SK-N-SH treated with all-trans-retinoic acid at 6 μM for 48 hours (cell line): ENCODE measurements at regions not wholly inside any gene's neighbourhood (a gene's known extent, or its start where the extent isn't known, plus 50 kb on each side); places are given as distances from the start of the nearest gene placed in this dataset.

Experiments used
- ATAC-seq: fragments of 200-7000 bp; cut with Tn5 transposase; 3 replicates; pipeline ENCODE4 v1.9.1; 2020; ENCODE audit warnings: mild to moderate bottlenecking, moderate library complexity
- ARNTL ChIP-seq: fragments of 450-650 bp; formaldehyde crosslinking; IDR thresholded peaks from 2 replicates; pipeline ENCODE4 v1.5.0; 2020; ENCODE audit warnings: low read depth, mild to moderate bottlenecking, moderate library complexity, borderline replicate concordance
- BACH2 ChIP-seq: fragments of 250-450 bp; sonication (Bioruptor Pico); IDR thresholded peaks from 2 replicates; pipeline ENCODE4 v1.9.0; 2021; ENCODE audit warnings: mild to moderate bottlenecking, borderline replicate concordance
- CSDC2 ChIP-seq: fragments of 250-450 bp; sonication (Bioruptor Pico); IDR thresholded peaks from 2 replicates; pipeline ENCODE4 v1.5.0; 2020; ENCODE audit warnings: mild to moderate bottlenecking, moderate library complexity
- ESRRG ChIP-seq: fragments of 250-450 bp; sonication (Bioruptor Pico); IDR thresholded peaks from 2 replicates; pipeline ENCODE4 v1.6.1; 2021; ENCODE audit warnings: mild to moderate bottlenecking
- GLIS3 ChIP-seq: fragments of 250-450 bp; sonication (Bioruptor Pico); IDR thresholded peaks from 2 replicates; pipeline ENCODE4 v1.5.0; 2020; ENCODE audit warnings: mild to moderate bottlenecking, moderate library complexity
- ISL1 ChIP-seq: fragments of 250-450 bp; sonication (Bioruptor Pico); IDR thresholded peaks from 2 replicates; pipeline ENCODE4 v2.1.2; 2022; ENCODE audit warnings: mild to moderate bottlenecking, moderate library complexity
- OSR1 ChIP-seq: fragments of 250-450 bp; sonication (Bioruptor Pico); IDR thresholded peaks from 2 replicates; pipeline ENCODE4 v1.8.0; 2022; ENCODE audit warnings: moderate library complexity, mild to moderate bottlenecking, inconsistent platforms
- PATZ1 ChIP-seq: fragments of 250-450 bp; sonication (Bioruptor Pico); IDR thresholded peaks from 2 replicates; pipeline ENCODE4 v1.8.0; 2020; ENCODE audit warnings: mild to moderate bottlenecking, moderate library complexity, borderline replicate concordance
- PPARA ChIP-seq: fragments of 250-450 bp; sonication (Bioruptor Pico); IDR thresholded peaks from 2 replicates; pipeline ENCODE4 v1.5.0; 2020; ENCODE audit warnings: mild to moderate bottlenecking, borderline replicate concordance
- RARB ChIP-seq: fragments of 250-450 bp; sonication (Bioruptor Pico); IDR thresholded peaks from 2 replicates; pipeline ENCODE4 v1.8.0; 2021; ENCODE audit warnings: mild to moderate bottlenecking, moderate library complexity
- SNAI2 ChIP-seq: fragments of 250-450 bp; sonication (Bioruptor Pico); IDR thresholded peaks from 2 replicates; pipeline ENCODE4 v1.5.0; 2020; ENCODE audit warnings: mild to moderate bottlenecking, moderate library complexity
- TCF4 ChIP-seq: fragments of 250-450 bp; sonication (Bioruptor Pico); IDR thresholded peaks from 2 replicates; pipeline ENCODE4 v1.8.0; 2021; ENCODE audit warnings: mild to moderate bottlenecking, moderate library complexity, borderline replicate concordance
- TOX ChIP-seq: fragments of 250-450 bp; sonication (Bioruptor Pico); IDR thresholded peaks from 2 replicates; pipeline ENCODE4 v1.8.0; 2021; ENCODE audit warnings: mild to moderate bottlenecking, moderate library complexity, borderline replicate concordance
- ZC3H10 ChIP-seq: fragments of 250-450 bp; sonication (Bioruptor Pico); IDR thresholded peaks from 2 replicates; pipeline ENCODE4 v1.5.1; 2021; ENCODE audit warnings: mild to moderate bottlenecking, moderate library complexity
- ZFP3 ChIP-seq: fragments of 250-450 bp; sonication (Bioruptor Pico); IDR thresholded peaks from 2 replicates; pipeline ENCODE4 v1.5.0; 2020; ENCODE audit warnings: mild to moderate bottlenecking, moderate library complexity
- ZFP30 ChIP-seq: fragments of 450-650 bp; formaldehyde crosslinking; IDR thresholded peaks from 2 replicates; pipeline ENCODE4 v1.5.0; 2022; ENCODE audit warnings: mild to moderate bottlenecking, moderate library complexity
- ZNF565 ChIP-seq: fragments of 450-650 bp; formaldehyde crosslinking; conservative IDR thresholded peaks from 2 replicates; pipeline ENCODE4 v1.5.0; 2020; ENCODE audit warnings: low read depth, mild to moderate bottlenecking, moderate library complexity
- ZNF70 ChIP-seq: fragments of 450-650 bp; formaldehyde crosslinking; IDR thresholded peaks from 2 replicates; pipeline ENCODE4 v1.5.0; 2020; ENCODE audit warnings: mild to moderate bottlenecking, moderate library complexity
- ZNF8 ChIP-seq: fragments of 450-650 bp; formaldehyde crosslinking; IDR thresholded peaks from 2 replicates; pipeline ENCODE4 v1.5.0; 2020; ENCODE audit warnings: mild to moderate bottlenecking, moderate library complexity
- TF ChIP-seq, protein P1 (sequence below): fragments of 250-450 bp; sonication (Bioruptor Pico); IDR thresholded peaks from 2 replicates; pipeline ENCODE4 v1.5.1; 2020; ENCODE audit warnings: low read depth, mild to moderate bottlenecking, moderate library complexity
- TF ChIP-seq, protein P2 (sequence below): fragments of 250-450 bp; sonication (Bioruptor Pico); IDR thresholded peaks from 2 replicates; pipeline ENCODE4 v1.5.1; 2021; ENCODE audit warnings: mild to moderate bottlenecking, moderate library complexity
- TF ChIP-seq, protein P3 (sequence below): fragments of 250-450 bp; sonication (Bioruptor Pico); IDR thresholded peaks from 2 replicates; pipeline ENCODE4 v1.8.0; 2021; ENCODE audit warnings: low read depth, mild to moderate bottlenecking, moderate library complexity, borderline replicate concordance
- TF ChIP-seq, protein P4 (sequence below): fragments of 250-450 bp; sonication (Bioruptor Pico); IDR thresholded peaks from 2 replicates; pipeline ENCODE4 v1.5.0; 2020; ENCODE audit warnings: mild to moderate bottlenecking, moderate library complexity

DNA sequence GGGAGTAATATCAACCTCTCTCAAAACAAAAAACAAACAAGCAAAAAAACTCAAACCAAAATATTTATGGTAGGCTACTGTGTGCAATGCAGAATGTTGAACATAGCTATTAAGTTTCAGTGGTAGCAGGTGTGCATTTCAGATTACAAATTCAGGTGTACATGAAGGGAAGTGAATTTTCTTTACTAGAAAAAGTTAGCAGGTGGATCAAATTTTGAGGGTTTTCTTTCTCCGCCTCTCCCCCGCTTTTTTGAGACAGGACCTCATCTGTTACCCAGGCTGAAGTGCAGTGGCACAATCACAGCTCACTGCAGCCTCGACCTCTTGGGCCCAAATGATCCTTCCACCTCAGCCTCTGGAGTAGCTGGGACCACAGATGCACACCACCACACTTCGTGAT lies 109.7 kb upstream of the GOLIM4 start:
- no peak for TF ChIP-seq ZFP3 (CRISPR knock-in tag)
- TF ChIP-seq, protein P1, sequence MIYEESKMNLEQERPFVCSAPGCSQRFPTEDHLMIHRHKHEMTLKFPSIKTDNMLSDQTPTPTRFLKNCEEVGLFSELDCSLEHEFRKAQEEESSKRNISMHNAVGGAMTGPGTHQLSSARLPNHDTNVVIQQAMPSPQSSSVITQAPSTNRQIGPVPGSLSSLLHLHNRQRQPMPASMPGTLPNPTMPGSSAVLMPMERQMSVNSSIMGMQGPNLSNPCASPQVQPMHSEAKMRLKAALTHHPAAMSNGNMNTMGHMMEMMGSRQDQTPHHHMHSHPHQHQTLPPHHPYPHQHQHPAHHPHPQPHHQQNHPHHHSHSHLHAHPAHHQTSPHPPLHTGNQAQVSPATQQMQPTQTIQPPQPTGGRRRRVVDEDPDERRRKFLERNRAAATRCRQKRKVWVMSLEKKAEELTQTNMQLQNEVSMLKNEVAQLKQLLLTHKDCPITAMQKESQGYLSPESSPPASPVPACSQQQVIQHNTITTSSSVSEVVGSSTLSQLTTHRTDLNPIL, result no peak
- no peak for TF ChIP-seq ISL1 (CRISPR knock-in tag)
- TF ChIP-seq RARB (CRISPR knock-in tag), result no peak
- TF ChIP-seq OSR1, result no peak
- no peak for TF ChIP-seq ZFP30 (CRISPR knock-in tag)
- no peak for TF ChIP-seq ARNTL
- TF ChIP-seq ZC3H10 (CRISPR knock-in tag), result no peak
- no peak for TF ChIP-seq ZNF565 (CRISPR knock-in tag)
- TF ChIP-seq CSDC2 (CRISPR knock-in tag), result no peak
- no peak for TF ChIP-seq ZNF8 (CRISPR knock-in tag)
- TF ChIP-seq ESRRG (CRISPR knock-in tag), result no peak
- no peak for ATAC-seq

DNA sequence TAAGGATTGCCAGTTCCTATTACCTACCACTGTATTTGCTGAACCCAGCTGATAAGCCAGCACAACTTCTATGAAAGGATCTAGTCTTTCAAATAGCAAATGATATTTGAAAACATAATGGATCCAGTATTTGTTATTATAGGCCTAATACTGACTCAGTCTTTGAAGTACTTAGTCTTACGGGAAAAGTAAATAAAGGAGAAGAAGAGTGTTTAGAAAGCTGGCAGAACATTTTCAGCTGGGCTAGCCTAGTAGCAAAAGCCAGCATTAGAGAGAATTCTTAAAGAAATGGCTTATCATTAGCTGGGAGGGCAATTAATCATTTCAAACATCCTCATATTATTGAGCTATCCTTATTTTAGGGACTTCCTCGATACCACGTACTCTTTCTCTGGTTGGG lies 101.4 kb upstream of the GOLIM4 start:
- TF ChIP-seq ISL1 (CRISPR knock-in tag), result no peak
- TF ChIP-seq ZNF565 (CRISPR knock-in tag), result no peak
- TF ChIP-seq PATZ1, result no peak
- TF ChIP-seq ZC3H10 (CRISPR knock-in tag), result no peak
- TF ChIP-seq BACH2 (CRISPR knock-in tag), result no peak
- no peak for TF ChIP-seq ARNTL
- no peak for TF ChIP-seq ESRRG (CRISPR knock-in tag)
- TF ChIP-seq, protein P2, sequence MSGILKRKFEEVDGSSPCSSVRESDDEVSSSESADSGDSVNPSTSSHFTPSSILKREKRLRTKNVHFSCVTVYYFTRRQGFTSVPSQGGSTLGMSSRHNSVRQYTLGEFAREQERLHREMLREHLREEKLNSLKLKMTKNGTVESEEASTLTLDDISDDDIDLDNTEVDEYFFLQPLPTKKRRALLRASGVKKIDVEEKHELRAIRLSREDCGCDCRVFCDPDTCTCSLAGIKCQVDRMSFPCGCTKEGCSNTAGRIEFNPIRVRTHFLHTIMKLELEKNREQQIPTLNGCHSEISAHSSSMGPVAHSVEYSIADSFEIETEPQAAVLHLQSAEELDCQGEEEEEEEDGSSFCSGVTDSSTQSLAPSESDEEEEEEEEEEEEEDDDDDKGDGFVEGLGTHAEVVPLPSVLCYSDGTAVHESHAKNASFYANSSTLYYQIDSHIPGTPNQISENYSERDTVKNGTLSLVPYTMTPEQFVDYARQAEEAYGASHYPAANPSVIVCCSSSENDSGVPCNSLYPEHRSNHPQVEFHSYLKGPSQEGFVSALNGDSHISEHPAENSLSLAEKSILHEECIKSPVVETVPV (CRISPR knock-in tag), result no peak
- TF ChIP-seq ZNF8 (CRISPR knock-in tag), result no peak
- no peak for TF ChIP-seq ZNF70 (CRISPR knock-in tag)
- no peak for TF ChIP-seq SNAI2 (CRISPR knock-in tag)
- TF ChIP-seq, protein P3, sequence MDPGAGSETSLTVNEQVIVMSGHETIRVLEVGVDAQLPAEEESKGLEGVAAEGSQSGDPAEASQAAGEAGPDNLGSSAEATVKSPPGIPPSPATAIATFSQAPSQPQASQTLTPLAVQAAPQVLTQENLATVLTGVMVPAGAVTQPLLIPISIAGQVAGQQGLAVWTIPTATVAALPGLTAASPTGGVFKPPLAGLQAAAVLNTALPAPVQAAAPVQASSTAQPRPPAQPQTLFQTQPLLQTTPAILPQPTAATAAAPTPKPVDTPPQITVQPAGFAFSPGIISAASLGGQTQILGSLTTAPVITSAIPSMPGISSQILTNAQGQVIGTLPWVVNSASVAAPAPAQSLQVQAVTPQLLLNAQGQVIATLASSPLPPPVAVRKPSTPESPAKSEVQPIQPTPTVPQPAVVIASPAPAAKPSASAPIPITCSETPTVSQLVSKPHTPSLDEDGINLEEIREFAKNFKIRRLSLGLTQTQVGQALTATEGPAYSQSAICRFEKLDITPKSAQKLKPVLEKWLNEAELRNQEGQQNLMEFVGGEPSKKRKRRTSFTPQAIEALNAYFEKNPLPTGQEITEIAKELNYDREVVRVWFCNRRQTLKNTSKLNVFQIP (CRISPR knock-in tag), result no peak
- no peak for TF ChIP-seq TOX (CRISPR knock-in tag)
- TF ChIP-seq, protein P4, sequence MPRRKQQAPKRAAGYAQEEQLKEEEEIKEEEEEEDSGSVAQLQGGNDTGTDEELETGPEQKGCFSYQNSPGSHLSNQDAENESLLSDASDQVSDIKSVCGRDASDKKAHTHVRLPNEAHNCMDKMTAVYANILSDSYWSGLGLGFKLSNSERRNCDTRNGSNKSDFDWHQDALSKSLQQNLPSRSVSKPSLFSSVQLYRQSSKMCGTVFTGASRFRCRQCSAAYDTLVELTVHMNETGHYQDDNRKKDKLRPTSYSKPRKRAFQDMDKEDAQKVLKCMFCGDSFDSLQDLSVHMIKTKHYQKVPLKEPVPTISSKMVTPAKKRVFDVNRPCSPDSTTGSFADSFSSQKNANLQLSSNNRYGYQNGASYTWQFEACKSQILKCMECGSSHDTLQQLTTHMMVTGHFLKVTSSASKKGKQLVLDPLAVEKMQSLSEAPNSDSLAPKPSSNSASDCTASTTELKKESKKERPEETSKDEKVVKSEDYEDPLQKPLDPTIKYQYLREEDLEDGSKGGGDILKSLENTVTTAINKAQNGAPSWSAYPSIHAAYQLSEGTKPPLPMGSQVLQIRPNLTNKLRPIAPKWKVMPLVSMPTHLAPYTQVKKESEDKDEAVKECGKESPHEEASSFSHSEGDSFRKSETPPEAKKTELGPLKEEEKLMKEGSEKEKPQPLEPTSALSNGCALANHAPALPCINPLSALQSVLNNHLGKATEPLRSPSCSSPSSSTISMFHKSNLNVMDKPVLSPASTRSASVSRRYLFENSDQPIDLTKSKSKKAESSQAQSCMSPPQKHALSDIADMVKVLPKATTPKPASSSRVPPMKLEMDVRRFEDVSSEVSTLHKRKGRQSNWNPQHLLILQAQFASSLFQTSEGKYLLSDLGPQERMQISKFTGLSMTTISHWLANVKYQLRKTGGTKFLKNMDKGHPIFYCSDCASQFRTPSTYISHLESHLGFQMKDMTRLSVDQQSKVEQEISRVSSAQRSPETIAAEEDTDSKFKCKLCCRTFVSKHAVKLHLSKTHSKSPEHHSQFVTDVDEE (CRISPR knock-in tag), result no peak
- no peak for TF ChIP-seq ZFP30 (CRISPR knock-in tag)
- no peak for TF ChIP-seq GLIS3 (CRISPR knock-in tag)
- no peak for TF ChIP-seq CSDC2 (CRISPR knock-in tag)
- TF ChIP-seq TCF4, result no peak
- TF ChIP-seq RARB (CRISPR knock-in tag), result no peak
- TF ChIP-seq ZFP3 (CRISPR knock-in tag), result no peak
- no peak for ATAC-seq

DNA sequence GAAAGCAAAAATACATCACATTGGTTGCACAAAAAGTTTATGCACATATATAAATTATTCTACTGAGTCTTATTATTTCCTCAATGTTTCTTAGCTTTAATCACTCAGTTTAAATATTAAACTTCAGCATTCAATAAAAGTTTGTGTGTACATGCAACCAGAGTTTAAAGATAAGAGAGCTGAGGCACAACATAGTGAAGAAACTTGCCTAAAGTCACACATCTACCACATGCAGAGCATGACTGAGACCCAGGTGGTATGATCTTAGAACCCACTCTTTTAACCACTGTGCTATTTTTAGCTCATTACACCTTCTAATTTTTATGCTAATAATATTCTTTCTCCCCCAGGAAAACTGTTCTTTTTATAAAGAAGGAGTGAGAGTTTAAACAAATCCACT lies 96.1 kb upstream of the GOLIM4 start:
- no peak for ATAC-seq
- TF ChIP-seq, protein P3 (CRISPR knock-in tag), result no peak
- TF ChIP-seq PPARA (CRISPR knock-in tag), result no peak
- TF ChIP-seq ESRRG (CRISPR knock-in tag), result no peak
- no peak for TF ChIP-seq TOX (CRISPR knock-in tag)
- no peak for TF ChIP-seq GLIS3 (CRISPR knock-in tag)
- TF ChIP-seq, protein P2 (CRISPR knock-in tag), result no peak
- no peak for TF ChIP-seq ZNF70 (CRISPR knock-in tag)
- no peak for TF ChIP-seq ISL1 (CRISPR knock-in tag)
- no peak for TF ChIP-seq ZFP30 (CRISPR knock-in tag)
- no peak for TF ChIP-seq CSDC2 (CRISPR knock-in tag)
